Esophagus muscularis mucosa (tissue), 4 donors: ENCODE measurements at regions not wholly inside any gene's neighbourhood (a gene's known extent, or its start where the extent isn't known, plus 50 kb on each side); places are given as distances from the start of the nearest gene placed in this dataset.
A peak's percentile ranks its signal among the peaks of the same experiment; 100 is the strongest.

ENCODE experiments used
- EP300 ChIP-seq: sonication (generic); formaldehyde crosslinking; IDR thresholded peaks from one replicate; pipeline ENCODE4 v1.6.1; 2017; ENCODE audit warnings: antibody characterized with exemption
- POLR2A ChIP-seq: fragments of 450-650 bp; IDR thresholded peaks from one replicate; pipeline ENCODE4 v1.6.1; 2017; ENCODE audit warnings: antibody characterized with exemption, moderate library complexity, mild to moderate bottlenecking, low read depth
- POLR2AphosphoS5 ChIP-seq, 2 donors: sonication (generic); formaldehyde crosslinking; IDR thresholded peaks; one replicate each; pipeline ENCODE4 v1.6.1; 2017; ENCODE audit warnings: antibody characterized with exemption in 2 of 2
- TF ChIP-seq, protein P1 (sequence below), 3 experiments: fragments of 200-600 bp in 2 of 3; fragments of 450-650 bp in 1 of 3; sonication (generic) in 2 of 3; IDR thresholded peaks; one replicate each; pipeline ENCODE4 v1.5.1; 2017 to 2019; ENCODE audit warnings: antibody characterized with exemption in 3 of 3, mild to moderate bottlenecking in 2 of 3, moderate library complexity in 1 of 3

DNA sequence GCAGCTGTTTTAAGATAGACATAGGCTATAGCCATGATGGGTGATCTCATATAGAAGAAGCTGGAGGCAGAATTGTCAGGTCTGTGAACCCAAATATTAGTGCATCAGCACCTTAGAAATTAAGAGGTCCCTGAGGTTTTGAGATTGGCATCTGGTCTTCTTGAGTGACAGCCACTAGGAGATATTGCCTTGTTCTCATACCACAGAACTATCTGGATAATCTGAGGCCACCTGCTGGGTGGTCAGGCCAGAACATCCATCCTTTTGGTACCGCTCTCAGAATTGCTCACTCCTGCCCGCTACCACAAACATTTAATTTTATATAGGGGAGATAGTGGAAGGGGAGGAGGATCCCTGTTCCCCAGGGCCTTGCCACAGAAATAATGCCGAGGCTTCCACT, 210.6 kb upstream of the ZPLD1 start:
- TF ChIP-seq POLR2AphosphoS5 (IDR thresholded peaks at IDR 0.05): no peak
- TF ChIP-seq, protein P1, sequence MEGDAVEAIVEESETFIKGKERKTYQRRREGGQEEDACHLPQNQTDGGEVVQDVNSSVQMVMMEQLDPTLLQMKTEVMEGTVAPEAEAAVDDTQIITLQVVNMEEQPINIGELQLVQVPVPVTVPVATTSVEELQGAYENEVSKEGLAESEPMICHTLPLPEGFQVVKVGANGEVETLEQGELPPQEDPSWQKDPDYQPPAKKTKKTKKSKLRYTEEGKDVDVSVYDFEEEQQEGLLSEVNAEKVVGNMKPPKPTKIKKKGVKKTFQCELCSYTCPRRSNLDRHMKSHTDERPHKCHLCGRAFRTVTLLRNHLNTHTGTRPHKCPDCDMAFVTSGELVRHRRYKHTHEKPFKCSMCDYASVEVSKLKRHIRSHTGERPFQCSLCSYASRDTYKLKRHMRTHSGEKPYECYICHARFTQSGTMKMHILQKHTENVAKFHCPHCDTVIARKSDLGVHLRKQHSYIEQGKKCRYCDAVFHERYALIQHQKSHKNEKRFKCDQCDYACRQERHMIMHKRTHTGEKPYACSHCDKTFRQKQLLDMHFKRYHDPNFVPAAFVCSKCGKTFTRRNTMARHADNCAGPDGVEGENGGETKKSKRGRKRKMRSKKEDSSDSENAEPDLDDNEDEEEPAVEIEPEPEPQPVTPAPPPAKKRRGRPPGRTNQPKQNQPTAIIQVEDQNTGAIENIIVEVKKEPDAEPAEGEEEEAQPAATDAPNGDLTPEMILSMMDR (IDR thresholded peaks at IDR 0.05): peak; percentile 42 to 53 (median 45)
- TF ChIP-seq POLR2A: no peak
- TF ChIP-seq EP300: no peak
